GM13977 (cell line): ENCODE measurements at regions not wholly inside any gene's neighbourhood (a gene's known extent, or its start where the extent isn't known, plus 50 kb on each side); places are given as distances from the start of the nearest gene placed in this dataset.

Source experiments
- DNase-seq: peaks from one replicate; pipeline ENCODE4 v3.0.0; 2012; ENCODE audit warnings: low spot score
- CTCF ChIP-seq: IDR thresholded peaks from 2 replicates; pipeline ENCODE4 v1.5.1; 2012; ENCODE audit warnings: mild to moderate bottlenecking, control low read depth; ENCODE audit not compliant: insufficient read depth; ENCODE audit errors: extremely low read depth, missing control alignments
- in situ Hi-C: fragments of 300-500 bp; cut with MboI; formaldehyde crosslinking; loops from one replicate; pipeline ENCODE4 v1.12.0; 2022; ENCODE audit warnings: low sequenced_read_pairs, low pct_unique_long_range_greater_than_20kb, mixed read lengths, inconsistent platforms; ENCODE audit not compliant: unreplicated experiment

- no peak for DNase-seq
- TF ChIP-seq CTCF, result no peak
- in situ Hi-C loops, result no loop called here
These were observed 154.0 kb upstream of the KCNG1 start for GRCh38 chr20:51176876-51177275.

- no peak for DNase-seq
- in situ Hi-C loops, result no loop called here
- TF ChIP-seq CTCF, result no peak
These were observed 153.5 kb upstream of the KCNG1 start for GRCh38 chr20:51176446-51176845.

GRCh38 chr20:51175724-51176123 is 152.8 kb upstream of the KCNG1 start:
- TF ChIP-seq CTCF, result no peak
- in situ Hi-C loops, result no loop called here

GRCh38 chr20:51175156-51175555 is 152.2 kb upstream of the KCNG1 start:
- in situ Hi-C loops, result no loop called here
- no peak for DNase-seq
- TF ChIP-seq CTCF, result no peak

More at GRCh38 chr20:51175724-51176123, 152.8 kb upstream of the KCNG1 start:
- no peak for DNase-seq

GRCh38 chr20:51174536-51174935 is 151.6 kb upstream of the KCNG1 start:
- in situ Hi-C loops, result no loop called here
- TF ChIP-seq CTCF, result no peak

GRCh38 chr20:51172558-51173428 is 149.9 kb upstream of the KCNG1 start:
- DNase-seq, result no peak
- in situ Hi-C loops, result no loop called here
- TF ChIP-seq CTCF, result no peak

More at GRCh38 chr20:51174536-51174935, 151.6 kb upstream of the KCNG1 start:
- DNase-seq, result no peak
